ENCODE measurements at regions not wholly inside any gene's neighbourhood (a gene's known extent, or its start where the extent isn't known, plus 50 kb on each side); places are given as distances from the start of the nearest gene placed in this dataset.
"Not testable (repeated sequence)": the region's sequence is repeated elsewhere in the genome, so short reads cannot be mapped to it uniquely, and the experiment has no call there.

DNA sequence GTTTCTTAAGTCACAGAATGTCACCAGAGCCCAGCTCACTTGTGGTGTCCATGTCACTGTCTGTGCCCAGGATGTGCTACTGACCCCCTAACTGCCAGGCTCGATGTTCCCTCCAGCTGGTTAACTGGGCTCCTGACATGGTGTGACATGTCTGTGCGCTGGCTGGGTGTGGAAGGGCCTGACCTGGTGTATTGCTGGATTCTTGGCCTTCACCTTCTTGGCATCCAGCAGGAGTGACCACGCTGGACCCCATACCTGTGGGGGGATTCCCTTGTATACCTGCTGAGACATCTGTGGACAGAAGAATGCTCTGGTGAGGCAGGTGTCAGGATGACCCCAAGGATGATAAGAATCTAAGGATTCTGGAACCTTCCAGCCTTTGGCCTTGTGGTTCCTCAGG, 1690.1 kb downstream of the TP53TG3F start:
- TF ChIP-seq, protein P1, sequence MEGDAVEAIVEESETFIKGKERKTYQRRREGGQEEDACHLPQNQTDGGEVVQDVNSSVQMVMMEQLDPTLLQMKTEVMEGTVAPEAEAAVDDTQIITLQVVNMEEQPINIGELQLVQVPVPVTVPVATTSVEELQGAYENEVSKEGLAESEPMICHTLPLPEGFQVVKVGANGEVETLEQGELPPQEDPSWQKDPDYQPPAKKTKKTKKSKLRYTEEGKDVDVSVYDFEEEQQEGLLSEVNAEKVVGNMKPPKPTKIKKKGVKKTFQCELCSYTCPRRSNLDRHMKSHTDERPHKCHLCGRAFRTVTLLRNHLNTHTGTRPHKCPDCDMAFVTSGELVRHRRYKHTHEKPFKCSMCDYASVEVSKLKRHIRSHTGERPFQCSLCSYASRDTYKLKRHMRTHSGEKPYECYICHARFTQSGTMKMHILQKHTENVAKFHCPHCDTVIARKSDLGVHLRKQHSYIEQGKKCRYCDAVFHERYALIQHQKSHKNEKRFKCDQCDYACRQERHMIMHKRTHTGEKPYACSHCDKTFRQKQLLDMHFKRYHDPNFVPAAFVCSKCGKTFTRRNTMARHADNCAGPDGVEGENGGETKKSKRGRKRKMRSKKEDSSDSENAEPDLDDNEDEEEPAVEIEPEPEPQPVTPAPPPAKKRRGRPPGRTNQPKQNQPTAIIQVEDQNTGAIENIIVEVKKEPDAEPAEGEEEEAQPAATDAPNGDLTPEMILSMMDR (conservative IDR thresholded peaks at IDR 0.05; ENCODE audit: control insufficient read depth, insufficient read depth, low read depth, low read length) = no peak
- no peak for DNase-seq (ENCODE audit: low read depth)
- H3K4me3 ChIP-seq (ENCODE audit: control insufficient read depth, low read depth, low read length) = no peak overlapping the region

DNA sequence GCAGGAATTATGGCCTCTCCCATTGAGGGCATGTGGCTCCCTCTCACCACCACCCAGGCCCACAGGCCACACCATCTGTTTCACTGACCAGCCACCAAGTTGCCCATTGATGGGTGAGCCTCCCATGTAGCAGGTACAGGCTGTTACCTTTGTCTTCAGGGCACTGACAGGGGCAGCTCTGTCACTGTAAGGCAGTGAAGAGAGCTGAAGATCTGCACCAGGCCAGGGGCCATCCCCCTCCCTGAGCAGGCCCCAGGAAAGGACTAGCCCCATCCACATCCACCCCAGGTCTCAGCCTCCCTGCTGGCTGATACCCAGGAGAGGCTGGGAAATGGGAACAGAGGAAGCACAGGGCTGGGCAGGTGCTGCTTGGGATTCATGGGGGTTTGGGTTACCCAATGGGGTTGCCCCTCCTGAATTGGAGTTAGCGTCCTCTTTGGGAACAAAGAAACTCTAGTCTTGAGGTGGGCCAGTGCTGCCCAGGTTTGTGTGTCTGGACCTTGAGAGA, 1691.4 kb downstream of the TP53TG3F start:
- no peak for DNase-seq (ENCODE audit: low read depth)
- no peak overlapping the region for H3K4me3 ChIP-seq (ENCODE audit: control insufficient read depth, low read depth, low read length)
- TF ChIP-seq, protein P1 (conservative IDR thresholded peaks at IDR 0.05; ENCODE audit: control insufficient read depth, insufficient read depth, low read depth, low read length) = no peak

DNA sequence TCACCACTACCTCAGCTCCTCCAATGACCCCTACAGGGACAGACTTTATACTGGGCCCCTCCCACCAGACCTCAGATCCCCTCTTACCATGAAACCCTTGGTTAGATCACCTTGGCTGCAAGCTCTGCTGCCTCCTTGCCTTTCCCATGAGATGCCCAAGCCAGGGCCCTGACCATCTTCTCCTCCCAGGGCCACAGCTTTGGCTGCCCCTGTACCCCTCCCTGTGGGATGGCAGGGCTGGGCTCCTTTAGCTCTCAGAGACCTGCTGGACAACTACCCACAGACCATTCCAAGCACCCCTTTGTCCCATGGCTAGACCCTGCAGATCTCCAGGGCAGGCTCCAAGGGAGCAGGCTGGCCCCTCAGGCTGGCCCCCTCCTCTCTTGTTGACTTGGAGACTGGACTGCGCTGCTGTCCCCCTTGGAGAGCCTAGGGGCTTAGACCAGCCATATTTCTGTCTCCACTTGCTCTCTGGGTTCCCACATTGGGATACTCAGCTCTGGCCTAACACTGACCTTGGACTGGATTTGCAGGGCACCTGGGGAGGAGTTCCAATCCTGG, 1692.7 kb downstream of the TP53TG3F start:
- DNase-seq (ENCODE audit: low read depth) = no peak
- TF ChIP-seq, protein P1 (conservative IDR thresholded peaks at IDR 0.05; ENCODE audit: control insufficient read depth, insufficient read depth, low read depth, low read length) = no peak
- H3K4me3 ChIP-seq (ENCODE audit: control insufficient read depth, low read depth, low read length) = no peak overlapping the region

DNA sequence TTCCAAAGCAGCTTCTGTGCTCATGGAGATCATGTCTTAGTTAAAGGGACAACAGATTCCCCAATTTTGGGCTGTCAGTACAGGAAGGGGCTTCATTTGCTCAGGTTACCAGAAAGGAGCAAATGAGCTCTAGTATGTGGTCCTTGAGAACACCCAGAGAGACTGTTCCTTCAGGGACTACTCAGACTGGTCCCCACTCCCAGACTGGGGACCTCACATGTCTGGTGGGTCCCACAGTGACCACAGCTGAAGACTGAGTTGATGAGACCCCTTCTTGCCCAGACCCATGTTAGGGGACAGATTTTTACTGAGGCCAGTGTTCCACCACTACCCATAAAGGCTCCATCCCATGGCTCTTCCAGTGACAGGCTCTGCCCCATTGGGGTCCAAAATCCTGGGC, 1695.2 kb downstream of the TP53TG3F start:
- no peak for DNase-seq (ENCODE audit: low read depth)
- TF ChIP-seq, protein P1 (conservative IDR thresholded peaks at IDR 0.05; ENCODE audit: control insufficient read depth, insufficient read depth, low read depth, low read length) = no peak
- no peak overlapping the region for H3K4me3 ChIP-seq (ENCODE audit: control insufficient read depth, low read depth, low read length)

DNA sequence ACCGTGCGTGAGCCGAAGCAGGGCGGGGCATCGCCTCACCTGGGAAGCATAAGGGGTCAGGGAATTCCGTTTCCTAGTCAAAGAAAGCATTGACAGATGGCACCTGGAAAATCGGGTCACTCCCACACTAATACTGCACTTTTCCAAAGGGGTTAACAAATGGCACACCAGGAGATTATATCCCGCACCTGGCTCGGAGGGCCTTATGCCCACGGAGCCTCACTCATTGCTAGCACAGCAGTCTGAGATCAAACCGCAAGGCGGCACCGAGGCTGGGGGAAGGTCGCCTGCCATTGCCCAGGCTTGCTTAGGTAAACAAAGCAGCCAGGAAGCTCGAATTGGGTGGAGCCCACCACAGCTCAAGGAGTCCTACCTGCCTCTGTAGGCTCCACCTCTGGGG, 1698.1 kb downstream of the TP53TG3F start:
- H3K4me3 ChIP-seq (ENCODE audit: control insufficient read depth, low read depth, low read length); DNase-seq (ENCODE audit: low read depth): not testable (repeated sequence)

DNA sequence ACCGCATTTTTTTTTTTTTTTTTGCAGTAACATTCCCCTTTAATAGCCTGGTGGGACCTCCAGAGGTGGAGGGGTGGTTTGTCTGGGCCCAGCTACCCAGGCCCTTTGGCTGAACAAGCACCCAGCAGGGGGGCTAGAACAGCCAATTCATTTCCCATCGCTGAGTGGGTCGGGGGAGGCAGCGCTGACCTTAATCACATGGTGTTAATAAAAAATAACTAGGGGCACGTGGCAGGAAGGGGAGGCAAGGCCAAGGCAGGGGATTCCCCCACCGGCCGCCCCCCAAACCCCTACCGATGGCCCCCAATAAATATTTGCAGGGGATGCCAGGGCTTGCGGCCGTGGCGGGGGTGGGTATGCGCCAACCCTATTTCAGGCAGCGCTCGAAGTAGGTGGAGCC, 1709.9 kb downstream of the TP53TG3F start:
- DNase-seq (ENCODE audit: low read depth); H3K4me3 ChIP-seq (ENCODE audit: control insufficient read depth, low read depth, low read length): not testable (repeated sequence)

DNA sequence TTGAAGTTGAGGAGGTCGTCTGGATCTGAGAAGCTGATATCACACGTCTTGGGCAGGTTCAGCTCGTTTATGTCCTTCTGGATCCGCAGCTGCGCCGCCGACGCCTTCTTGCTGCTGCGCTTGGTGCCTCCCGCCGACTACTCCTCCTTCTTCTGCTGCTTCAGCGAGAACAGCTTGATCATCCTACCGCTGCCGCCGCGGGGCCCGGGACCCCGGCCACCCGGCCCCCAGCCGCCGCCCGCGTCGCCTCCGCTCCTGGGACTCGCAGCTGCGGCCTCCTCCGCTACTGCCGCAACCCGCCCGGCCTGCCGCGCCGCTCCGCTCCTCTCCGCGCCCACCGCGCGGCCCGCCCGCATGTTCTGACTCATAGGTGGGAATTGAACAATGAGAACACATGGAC, 1710.6 kb downstream of the TP53TG3F start:
- not testable (repeated sequence) for DNase-seq (ENCODE audit: low read depth); H3K4me3 ChIP-seq (ENCODE audit: control insufficient read depth, low read depth, low read length)

DNA sequence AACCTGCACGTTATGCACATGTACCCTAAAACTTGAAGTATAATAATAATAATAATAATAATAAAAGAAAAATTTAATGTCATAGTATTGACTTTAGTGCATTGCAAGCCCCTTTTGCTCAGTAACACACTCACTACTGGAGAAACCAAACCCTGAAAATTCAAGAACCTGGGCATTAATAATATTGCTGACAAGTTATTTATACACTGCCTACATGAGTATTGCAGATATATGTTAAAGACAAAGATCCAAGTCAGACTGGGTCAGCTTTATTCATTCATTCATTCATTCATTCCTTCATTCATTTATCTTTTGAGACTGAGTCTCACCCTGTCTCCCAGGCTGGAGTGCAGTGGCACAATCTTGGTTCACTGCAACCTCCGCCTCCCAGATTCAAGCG, 1711.2 kb downstream of the TP53TG3F start:
- no peak for DNase-seq (ENCODE audit: low read depth)
- no peak overlapping the region for H3K4me3 ChIP-seq (ENCODE audit: control insufficient read depth, low read depth, low read length)
- TF ChIP-seq, protein P1 (conservative IDR thresholded peaks at IDR 0.05; ENCODE audit: control insufficient read depth, insufficient read depth, low read depth, low read length) = no peak

All from fibroblast of mammary gland (primary cell).